GM21526 (cell line): ENCODE measurements at regions not wholly inside any gene's neighbourhood (a gene's known extent, or its start where the extent isn't known, plus 50 kb on each side); places are given as distances from the start of the nearest gene placed in this dataset.
"Not testable (repeated sequence)": the region's sequence is repeated elsewhere in the genome, so short reads cannot be mapped to it uniquely, and the experiment has no call there.

Source experiments
- ATAC-seq: cut with Tn5 transposase; IDR thresholded peaks from one replicate; pipeline ENCODE4 v1.9.1; 2021; ENCODE audit warnings: moderate library complexity; ENCODE audit not compliant: unreplicated experiment, low FRiP score

- no peak for ATAC-seq
These were observed 135.6 kb downstream of the NUFIP1 start for GRCh38 chr13:44853641-44854040.

GRCh38 chr13:44848920-44849676, 140.2 kb downstream of the NUFIP1 start:
- ATAC-seq, result no peak

- not testable (repeated sequence) for ATAC-seq
These were observed 143.8 kb downstream of the NUFIP1 start for GRCh38 chr13:44845281-44846058.

GRCh38 chr13:44844786-44845185, 144.5 kb downstream of the NUFIP1 start:
- no peak for ATAC-seq

- no peak for ATAC-seq
These were observed 145.9 kb downstream of the NUFIP1 start for GRCh38 chr13:44843403-44843802.

- no peak for ATAC-seq
These were observed 147.1 kb downstream of the NUFIP1 start for GRCh38 chr13:44842158-44842557.

GRCh38 chr13:44840131-44840530, 149.1 kb downstream of the NUFIP1 start:
- ATAC-seq, result no peak

- ATAC-seq, result no peak
These were observed 152.0 kb downstream of the NUFIP1 start for GRCh38 chr13:44837250-44837649.

GRCh38 chr13:44834404-44834803, 154.9 kb downstream of the NUFIP1 start:
- no peak for ATAC-seq

GRCh38 chr13:44833626-44834025, 155.6 kb downstream of the NUFIP1 start:
- no peak for ATAC-seq

GRCh38 chr13:44833139-44833538, 156.1 kb downstream of the NUFIP1 start:
- ATAC-seq, result no peak

- no peak for ATAC-seq
These were observed 162.5 kb downstream of the NUFIP1 start for GRCh38 chr13:44826591-44827350.

- ATAC-seq, result no peak
These were observed 163.3 kb downstream of the NUFIP1 start for GRCh38 chr13:44825953-44826352.

- ATAC-seq, result not testable (repeated sequence)
These were observed 165.7 kb downstream of the NUFIP1 start for GRCh38 chr13:44823555-44823954.

- no peak for ATAC-seq
These were observed 167.0 kb downstream of the NUFIP1 start for GRCh38 chr13:44822291-44822690.

- no peak for ATAC-seq
These were observed 169.5 kb downstream of the NUFIP1 start for GRCh38 chr13:44819772-44820171.

GRCh38 chr13:44819245-44819644, 170.0 kb downstream of the NUFIP1 start:
- no peak for ATAC-seq

GRCh38 chr13:44818428-44818827, 170.8 kb downstream of the NUFIP1 start:
- ATAC-seq, result no peak

- no peak for ATAC-seq
These were observed 171.3 kb downstream of the NUFIP1 start for GRCh38 chr13:44818016-44818415.

- no peak for ATAC-seq
These were observed 172.1 kb downstream of the NUFIP1 start for GRCh38 chr13:44817131-44817671.

- ATAC-seq, result no peak
These were observed 172.6 kb downstream of the NUFIP1 start for GRCh38 chr13:44816701-44817100.
